WTC11 (cell line): ENCODE measurements at regions not wholly inside any gene's neighbourhood (a gene's known extent, or its start where the extent isn't known, plus 50 kb on each side); places are given as distances from the start of the nearest gene placed in this dataset.
"Not testable (repeated sequence)": the region's sequence is repeated elsewhere in the genome, so short reads cannot be mapped to it uniquely, and the experiment has no call there.

ENCODE experiments used
- CREM ChIP-seq: sonication (generic); formaldehyde crosslinking; IDR thresholded peaks from 2 replicates; pipeline ENCODE4 v1.8.1; 2022; ENCODE audit warnings: mild to moderate bottlenecking, missing genetic modification reagents, moderate library complexity
- TCF7 ChIP-seq: sonication (generic); formaldehyde crosslinking; IDR thresholded peaks from 2 replicates; pipeline ENCODE4 v1.8.0; 2022; ENCODE audit warnings: mild to moderate bottlenecking, low read depth, missing genetic modification reagents, moderate library complexity
- TP53 ChIP-seq: sonication (generic); formaldehyde crosslinking; IDR thresholded peaks from 2 replicates; pipeline ENCODE4 v1.8.1; 2023; ENCODE audit warnings: mild to moderate bottlenecking, missing genetic modification reagents
- ZNF317 ChIP-seq: sonication (generic); formaldehyde crosslinking; IDR thresholded peaks from 2 replicates; pipeline ENCODE4 v1.8.1; 2023; ENCODE audit warnings: low read depth, mild to moderate bottlenecking, moderate library complexity, missing genetic modification reagents, borderline replicate concordance
- TF ChIP-seq, protein P1 (sequence below): fragments of 200-600 bp; IDR thresholded peaks from 2 replicates; pipeline ENCODE4 v1.8.0; 2022; ENCODE audit warnings: antibody characterized with exemption

DNA sequence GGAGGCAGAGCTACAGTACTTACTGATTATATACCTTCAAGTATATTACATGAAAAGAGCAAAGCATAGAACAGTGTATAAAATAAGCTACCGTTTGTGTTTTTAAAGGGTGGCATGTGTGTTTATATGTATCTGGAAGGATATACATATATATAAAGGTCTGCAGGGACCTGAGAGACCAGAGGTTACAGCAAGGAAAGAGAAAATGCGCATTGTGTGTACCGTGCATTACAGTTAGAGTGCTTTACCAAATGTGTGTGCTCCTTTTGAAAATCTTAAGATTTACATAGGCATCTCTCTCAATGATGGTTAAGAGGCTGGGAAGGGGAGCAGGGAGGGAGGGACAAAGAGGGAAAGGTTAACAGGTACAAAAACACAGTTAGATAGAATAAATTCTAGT is 55.8 kb upstream of the FAM25C start:
- TF ChIP-seq, protein P1, sequence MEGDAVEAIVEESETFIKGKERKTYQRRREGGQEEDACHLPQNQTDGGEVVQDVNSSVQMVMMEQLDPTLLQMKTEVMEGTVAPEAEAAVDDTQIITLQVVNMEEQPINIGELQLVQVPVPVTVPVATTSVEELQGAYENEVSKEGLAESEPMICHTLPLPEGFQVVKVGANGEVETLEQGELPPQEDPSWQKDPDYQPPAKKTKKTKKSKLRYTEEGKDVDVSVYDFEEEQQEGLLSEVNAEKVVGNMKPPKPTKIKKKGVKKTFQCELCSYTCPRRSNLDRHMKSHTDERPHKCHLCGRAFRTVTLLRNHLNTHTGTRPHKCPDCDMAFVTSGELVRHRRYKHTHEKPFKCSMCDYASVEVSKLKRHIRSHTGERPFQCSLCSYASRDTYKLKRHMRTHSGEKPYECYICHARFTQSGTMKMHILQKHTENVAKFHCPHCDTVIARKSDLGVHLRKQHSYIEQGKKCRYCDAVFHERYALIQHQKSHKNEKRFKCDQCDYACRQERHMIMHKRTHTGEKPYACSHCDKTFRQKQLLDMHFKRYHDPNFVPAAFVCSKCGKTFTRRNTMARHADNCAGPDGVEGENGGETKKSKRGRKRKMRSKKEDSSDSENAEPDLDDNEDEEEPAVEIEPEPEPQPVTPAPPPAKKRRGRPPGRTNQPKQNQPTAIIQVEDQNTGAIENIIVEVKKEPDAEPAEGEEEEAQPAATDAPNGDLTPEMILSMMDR, result not testable (repeated sequence)
- not testable (repeated sequence) for TF ChIP-seq TCF7, CREM, TP53, ZNF317 (CRISPR knock-in tag)
